Left cardiac atrium (tissue), 4 donors: ENCODE measurements at regions not wholly inside any gene's neighbourhood (a gene's known extent, or its start where the extent isn't known, plus 50 kb on each side); places are given as distances from the start of the nearest gene placed in this dataset.
"Not testable (repeated sequence)": the region's sequence is repeated elsewhere in the genome, so short reads cannot be mapped to it uniquely, and the experiment has no call there.

ENCODE experiments used
- ATAC-seq, 2 donors: fragments of 200-7000 bp; cut with Tn5 transposase; one replicate each; pipeline ENCODE4 v1.9.1; 2020; ENCODE audit warnings: mild to moderate bottlenecking in 2 of 2, moderate library complexity in 2 of 2
- DNase-seq: peaks from one replicate; pipeline ENCODE4 v3.0.0-alpha.2; 2020
- intact Hi-C, 2 donors: fragments of 100-400 bp; cut with DNase I; formaldehyde crosslinking; loops; one replicate each; pipeline versions ENCODE4 v1.14.1 to v1.15.1; 2022 to 2023
- donor health status: DM: no; HTN: yes; CAD: no.
- donor health status: DM: no; HTN: yes; CAD: no; lungs with severe emphysema.
- donor health status: DM: yes; HTN: yes; CAD: no.
- donor health status: Dilated cardiomyopathy.

DNA sequence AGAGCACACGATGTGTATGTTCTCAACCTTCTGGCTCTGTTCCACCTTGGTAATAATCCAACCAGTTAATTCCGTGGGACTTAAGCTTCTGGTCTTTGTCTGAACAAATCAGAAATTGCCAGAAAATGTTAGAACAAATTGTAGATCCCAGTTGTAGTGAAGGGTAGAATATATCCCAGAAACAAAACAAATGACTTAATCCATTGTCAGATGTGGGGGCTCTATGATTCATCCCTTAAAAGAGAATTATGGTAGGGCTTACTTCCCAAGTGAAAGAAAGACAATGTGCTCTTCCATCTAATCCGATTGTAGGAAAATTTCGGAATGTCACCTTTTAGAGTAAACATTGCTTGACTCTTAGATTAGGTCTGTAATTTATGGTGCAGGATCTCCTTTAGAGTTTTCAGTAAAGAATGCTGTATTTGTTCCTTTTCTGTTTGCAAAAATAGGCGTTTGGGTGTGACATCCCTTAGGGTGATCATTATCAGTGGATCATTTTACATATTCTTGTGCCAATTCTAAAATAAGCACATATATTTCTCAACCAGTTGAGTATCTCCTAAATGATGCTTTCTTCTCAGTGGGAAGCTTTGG lies 234.5 kb upstream of the ZNF217 start:
- DNase-seq (no peak), ATAC-seq (peak; percentile 27 to 65)
- intact Hi-C loops, result loop anchor here in 1 of 2 donors (10.0 kb wide), 1 partner anchor 63 kb away; no protein-coding TSS in a partner anchor

DNA sequence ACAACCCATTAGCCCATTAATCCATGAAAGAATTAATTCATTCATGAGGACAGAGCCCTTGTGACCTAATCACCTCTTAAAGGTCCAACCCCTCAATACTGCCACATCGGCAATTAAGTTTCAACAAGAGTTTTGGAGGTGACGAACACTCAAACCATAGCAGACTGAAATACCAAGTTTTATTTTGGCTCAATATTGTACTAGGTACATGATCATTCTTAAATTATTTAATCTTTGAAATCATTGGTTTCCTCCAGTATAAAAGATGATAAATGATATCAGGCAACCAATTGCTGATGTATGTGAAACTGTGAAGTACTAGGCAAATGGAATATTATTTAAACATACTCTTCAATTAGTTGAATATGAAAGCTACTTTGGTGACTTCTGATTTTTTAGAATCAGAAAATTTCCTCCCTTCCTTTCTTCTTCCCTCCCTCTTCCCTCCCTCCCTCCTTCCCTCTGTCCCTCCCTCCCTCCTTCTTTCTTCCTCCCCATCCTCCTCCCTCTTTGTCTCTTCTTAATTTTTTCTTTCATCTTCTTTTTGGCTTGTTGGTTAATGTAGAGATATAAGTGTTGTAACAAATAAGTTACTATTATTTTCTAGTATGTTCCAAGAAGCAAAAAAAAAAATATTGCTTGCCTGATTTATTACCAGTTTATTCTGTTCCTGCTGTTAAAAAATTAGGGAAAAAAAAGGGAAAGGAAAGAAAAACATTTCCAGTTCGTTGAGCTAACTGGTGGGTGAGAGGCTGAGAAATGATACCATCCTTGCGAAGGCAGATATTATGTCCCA lies 233.9 kb upstream of the ZNF217 start:
- intact Hi-C loops, result loop anchor here in 1 of 2 donors (10.0 kb wide), 1 partner anchor 63 kb away; no protein-coding TSS in a partner anchor
- no peak for ATAC-seq
- DNase-seq, result no peak

DNA sequence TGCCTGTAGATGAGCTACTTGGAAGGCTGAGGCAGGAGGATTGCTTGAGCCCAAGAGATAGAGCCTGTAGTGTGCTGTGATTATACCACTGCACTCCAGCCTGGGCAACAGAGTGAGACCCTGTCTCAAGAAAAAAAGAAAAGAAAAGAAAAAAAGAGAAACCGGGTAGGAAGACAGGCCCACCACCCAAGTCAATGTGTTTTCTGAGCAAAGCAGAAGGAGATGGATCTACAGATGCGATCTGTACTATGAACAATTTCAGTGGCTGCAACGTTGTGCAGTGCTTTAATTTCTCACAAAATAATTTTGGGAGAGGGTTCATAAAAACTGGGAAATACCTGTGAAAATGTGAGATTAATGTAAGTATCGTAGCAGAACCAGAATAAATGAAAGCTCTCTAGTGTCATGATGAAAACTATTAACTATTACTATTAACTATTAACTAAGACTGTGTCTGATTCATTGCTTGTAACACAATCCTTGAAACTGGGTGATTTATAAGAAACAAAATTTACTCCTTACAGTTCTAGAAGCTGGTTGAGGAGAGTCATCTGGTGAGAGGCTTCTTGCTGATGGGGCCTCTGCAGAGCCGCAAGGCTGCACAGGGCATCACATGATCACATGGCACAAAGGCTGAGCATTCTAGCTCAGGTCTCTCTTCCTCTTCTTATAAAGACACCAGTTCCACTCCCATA lies 233.1 kb upstream of the ZNF217 start:
- DNase-seq (no peak), ATAC-seq (no peak)
- intact Hi-C loops, result loop anchor here in 1 of 2 donors (10.0 kb wide), 1 partner anchor 62 kb away; no protein-coding TSS in a partner anchor

DNA sequence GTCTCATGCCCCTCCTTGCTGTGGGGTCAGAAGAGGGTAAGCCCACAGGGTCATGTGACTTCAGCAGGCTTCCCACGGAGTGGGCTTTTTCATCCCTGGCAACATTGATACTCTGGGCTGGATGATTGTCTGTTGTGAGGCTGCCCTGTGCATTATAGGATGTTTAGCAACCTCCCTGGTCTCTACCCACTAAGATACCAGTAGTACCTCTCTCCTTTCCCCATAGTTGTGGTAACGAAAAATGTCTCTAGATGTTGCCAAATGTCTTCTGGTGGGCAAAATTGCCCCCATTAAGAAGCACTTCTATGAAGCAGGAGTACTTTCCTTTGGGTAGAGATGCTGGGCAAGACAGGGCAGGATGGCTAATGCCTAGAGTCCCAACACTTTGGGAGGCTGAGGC lies 232.5 kb upstream of the ZNF217 start:
- intact Hi-C loops, result loop anchor here in 1 of 2 donors (10.0 kb wide), 1 partner anchor 61 kb away; no protein-coding TSS in a partner anchor
- no peak for ATAC-seq
- no peak for DNase-seq

- no peak for DNase-seq
- intact Hi-C loops, result loop anchor here in 1 of 2 donors (10.0 kb wide), 1 partner anchor 60 kb away; no protein-coding TSS in a partner anchor
These were observed 231.6 kb upstream of the ZNF217 start for GRCh38 chr20:53825282-53825681.

DNA sequence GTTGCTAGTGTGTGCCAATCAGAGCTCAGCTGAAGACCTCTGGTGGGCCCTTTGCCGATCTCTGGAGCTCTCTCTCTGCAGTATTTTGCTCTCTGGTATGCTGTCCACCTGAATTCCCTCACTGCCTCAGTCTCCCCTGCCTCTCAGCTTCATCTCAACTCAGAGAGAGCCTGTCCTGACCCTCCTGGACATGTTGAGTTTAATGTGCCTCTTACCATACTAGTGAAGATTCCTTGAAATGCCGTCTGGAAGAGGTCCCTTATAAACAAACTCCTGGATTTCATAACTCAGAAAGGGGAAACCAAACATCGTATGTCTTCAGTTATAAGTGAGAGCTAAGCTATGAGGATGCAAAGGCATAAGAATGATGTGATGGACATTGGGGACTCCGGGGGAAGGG lies 231.1 kb upstream of the ZNF217 start:
- ATAC-seq, result no peak
- intact Hi-C loops, result loop anchor here in 1 of 2 donors (10.0 kb wide), 1 partner anchor 60 kb away; no protein-coding TSS in a partner anchor
- DNase-seq, result no peak

More at GRCh38 chr20:53825282-53825681, 231.6 kb upstream of the ZNF217 start:
- ATAC-seq, result no peak

DNA sequence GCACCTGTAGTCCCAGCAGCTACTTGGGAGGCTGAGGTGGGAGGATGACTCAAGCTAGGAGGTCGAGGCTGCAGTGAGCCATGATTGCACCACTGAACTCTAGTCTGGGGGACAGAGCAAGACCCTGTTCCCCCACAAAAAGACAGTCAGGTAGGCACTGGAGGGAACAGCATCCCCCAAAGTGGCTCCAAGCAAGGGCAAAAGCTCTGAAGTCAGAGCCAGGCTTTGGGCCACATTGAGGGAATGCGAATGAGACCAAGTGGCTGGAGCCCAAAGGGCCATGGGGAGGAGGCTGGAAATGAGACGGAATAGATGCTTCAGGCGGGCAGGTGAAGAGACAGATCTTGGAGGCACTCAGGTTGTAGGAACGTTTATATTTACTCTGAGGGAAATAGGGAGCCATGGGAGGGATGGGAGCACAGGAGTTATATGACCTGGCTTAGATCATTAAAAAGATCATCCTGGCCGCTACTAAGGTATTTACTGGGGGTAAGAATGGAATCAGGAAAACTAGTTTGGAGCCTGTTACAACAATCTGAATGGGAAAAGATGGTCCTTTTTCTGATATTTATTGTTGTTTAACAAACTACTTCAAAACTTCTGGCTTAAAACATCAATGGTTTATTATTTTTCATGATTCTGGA lies 229.6 kb upstream of the ZNF217 start:
- ATAC-seq (no peak), DNase-seq (no peak)
- intact Hi-C loops, result loop anchor here in 1 of 2 donors (10.0 kb wide), 1 partner anchor 58 kb away; no protein-coding TSS in a partner anchor

GRCh38 chr20:53822534-53822933 lies 228.9 kb upstream of the ZNF217 start:
- ATAC-seq (no peak), DNase-seq (no peak)
- intact Hi-C loops, result loop anchor here in 1 of 2 donors (10.0 kb wide), 1 partner anchor 58 kb away; no protein-coding TSS in a partner anchor

DNA sequence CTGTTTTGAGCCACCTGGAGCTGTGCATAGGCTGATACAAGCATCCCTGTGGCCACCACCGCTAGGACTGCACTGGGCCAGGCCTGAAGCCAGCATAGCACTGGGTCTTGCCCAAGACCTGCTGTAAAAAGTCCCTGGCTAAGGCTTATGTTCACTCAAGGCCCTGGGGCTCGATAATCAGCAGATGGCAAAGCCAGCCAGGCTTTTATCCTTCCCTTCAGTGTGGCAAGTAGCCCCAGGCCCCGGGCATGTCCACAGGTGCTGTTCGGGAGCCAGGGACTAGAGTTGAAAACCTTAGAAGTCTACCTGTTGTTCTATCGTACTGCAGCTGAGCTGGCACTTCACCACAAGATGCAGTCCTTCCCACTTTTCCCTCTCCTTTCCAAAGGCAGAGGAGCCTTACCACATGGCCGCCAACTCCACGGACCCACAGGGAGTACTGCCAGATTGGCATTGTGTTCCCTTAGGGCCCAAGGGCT lies 226.4 kb upstream of the ZNF217 start:
- DNase-seq (no peak), ATAC-seq (no peak)
- intact Hi-C loops, result loop anchor here in 1 of 2 donors (10.0 kb wide), 1 partner anchor 55 kb away; no protein-coding TSS in a partner anchor

- intact Hi-C loops, result no loop called here
These were observed 225.0 kb upstream of the ZNF217 start for GRCh38 chr20:53818457-53819177.

DNA sequence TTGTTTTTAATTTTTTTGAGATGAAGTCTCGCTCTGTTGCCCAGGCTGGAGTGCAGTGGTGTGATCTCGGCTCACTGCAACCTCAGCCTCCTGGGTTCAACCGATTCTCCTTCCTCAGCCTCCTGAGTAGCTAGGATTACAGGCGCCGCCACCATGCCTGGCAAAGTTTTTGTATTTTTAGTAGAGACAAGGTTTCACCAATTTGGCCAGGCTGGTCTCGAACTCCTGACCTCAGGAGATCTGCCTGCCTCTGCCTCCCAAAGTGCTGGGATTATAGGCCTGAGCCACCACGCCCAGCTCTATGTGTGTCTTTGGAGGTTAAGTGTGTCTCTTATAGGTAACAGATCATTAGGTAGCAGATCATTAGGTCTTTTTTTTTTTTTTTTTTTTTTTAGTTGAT lies 223.9 kb upstream of the ZNF217 start:
- DNase-seq, ATAC-seq, intact Hi-C loops: not testable (repeated sequence)

More at GRCh38 chr20:53818457-53819177, 225.0 kb upstream of the ZNF217 start:
- no peak for ATAC-seq
- DNase-seq, result no peak

- no peak for DNase-seq
These were observed 223.3 kb upstream of the ZNF217 start for GRCh38 chr20:53816872-53817398.

GRCh38 chr20:53815509-53815908 lies 221.9 kb upstream of the ZNF217 start:
- intact Hi-C loops, result no loop called here
- ATAC-seq, result no peak

More at GRCh38 chr20:53816872-53817398, 223.3 kb upstream of the ZNF217 start:
- intact Hi-C loops, result no loop called here
- ATAC-seq, result no peak

DNA sequence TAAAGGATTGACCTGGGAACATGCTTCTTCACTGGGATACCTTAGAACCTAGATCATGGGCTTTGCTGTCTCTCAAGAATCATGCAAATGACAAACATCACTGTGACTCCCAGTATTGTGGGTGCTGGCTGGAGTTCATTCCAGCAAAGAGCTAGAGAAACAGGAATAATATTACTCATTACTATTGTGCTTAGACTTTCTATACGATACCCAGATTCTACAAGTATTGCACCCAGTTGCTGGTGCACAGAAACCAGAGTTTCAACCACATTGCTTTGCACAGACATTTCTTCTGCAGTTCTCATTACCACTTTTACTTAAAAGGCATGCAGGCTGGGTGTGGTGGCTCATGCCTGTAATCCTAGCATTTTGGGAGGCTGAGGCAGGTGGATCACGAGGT lies 220.4 kb upstream of the ZNF217 start:
- DNase-seq (no peak), ATAC-seq (no peak)
- intact Hi-C loops, result no loop called here

More at GRCh38 chr20:53815509-53815908, 221.9 kb upstream of the ZNF217 start:
- DNase-seq, result no peak

DNA sequence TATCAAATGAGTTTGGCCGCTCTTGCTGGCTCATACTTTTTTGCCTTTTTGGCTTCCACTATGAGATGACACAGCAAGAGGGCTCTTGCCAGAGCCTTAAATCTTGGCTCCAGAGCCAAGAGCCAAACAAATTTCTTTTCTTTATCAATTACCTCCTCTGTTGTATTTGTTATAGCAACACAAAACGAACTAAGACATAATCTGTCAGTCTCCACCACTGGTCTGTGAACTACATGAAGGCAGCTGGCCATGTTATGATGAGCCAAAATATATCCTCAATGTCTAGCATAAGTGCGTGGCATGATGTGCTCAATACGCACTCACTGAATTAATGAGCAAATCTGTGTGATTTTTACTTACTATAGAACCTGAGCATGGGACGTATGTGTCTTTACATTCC lies 220.0 kb upstream of the ZNF217 start:
- intact Hi-C loops, result no loop called here
- ATAC-seq (no peak), DNase-seq (no peak)

DNA sequence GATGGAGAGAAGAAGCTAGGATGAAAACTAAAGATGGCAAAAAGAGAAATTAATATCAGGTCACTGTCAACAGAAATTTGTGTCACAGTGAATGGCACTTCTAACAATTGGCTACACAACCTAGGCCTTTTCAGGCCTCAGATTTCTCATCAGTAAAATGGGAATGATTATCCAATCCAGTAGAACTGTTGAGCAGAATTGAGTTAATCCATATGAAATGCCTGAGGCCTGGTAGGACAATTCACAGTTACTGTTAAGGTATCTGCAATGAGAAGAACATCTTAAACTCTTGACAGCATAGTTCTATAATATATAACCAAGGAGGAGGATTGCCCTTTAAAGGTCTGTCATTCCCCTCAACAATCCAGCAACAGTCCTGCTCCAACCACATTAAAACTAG lies 217.9 kb upstream of the ZNF217 start:
- DNase-seq, result no peak
- no peak for ATAC-seq
- intact Hi-C loops, result no loop called here

GRCh38 chr20:53810661-53811355 lies 217.2 kb upstream of the ZNF217 start:
- intact Hi-C loops, result no loop called here
- DNase-seq (no peak), ATAC-seq (no peak)
